ENCODE measurements at regions not wholly inside any gene's neighbourhood (a gene's known extent, or its start where the extent isn't known, plus 50 kb on each side); places are given as distances from the start of the nearest gene placed in this dataset.

DNA sequence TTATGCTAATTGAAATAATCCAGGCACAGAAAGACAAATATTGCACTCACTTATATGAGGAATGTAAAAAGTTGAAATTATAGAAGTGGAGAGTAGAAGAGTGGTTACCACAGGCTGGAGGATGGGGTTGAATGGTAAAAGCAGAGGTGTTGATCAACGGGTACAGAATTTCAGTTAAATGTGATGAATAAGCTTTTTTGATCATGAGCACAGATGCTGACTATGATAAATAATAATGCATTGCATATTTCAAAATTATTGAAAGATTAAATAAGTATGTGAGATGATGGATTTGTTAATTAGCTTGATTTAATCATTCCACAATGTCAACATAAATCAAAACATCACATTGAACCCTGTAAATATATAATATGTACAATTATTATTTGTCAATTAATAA, 213.1 kb downstream of the DCAF12L2 start:
- Histone ChIP-seq H4K20me1 (ENCODE audit: control insufficient read depth, insufficient read depth, low read depth, low read length) (no peaks in the 10 kb centered on the region), H3K27me3 (ENCODE audit: control insufficient read depth, low read length) (no peaks in the 10 kb centered on the region), H3K9me2 (replicated peaks; ENCODE audit: control insufficient read depth, low read length) (no peaks in the 10 kb centered on the region), H3K9me3 (ENCODE audit: control insufficient read depth, insufficient read depth, low read length) (no peaks in the 10 kb centered on the region), H3K4me3 (ENCODE audit: low read length) (no peak overlapping the region), H3K27ac (ENCODE audit: low read depth, low read length) (no peak overlapping the region), H3K4me2 (ENCODE audit: low read length) (no peak overlapping the region), H3K79me2 (ENCODE audit: control insufficient read depth, low read length) (no peaks in the 10 kb centered on the region), H3F3A (ENCODE audit: control insufficient read depth, insufficient read depth) (no peaks in the 10 kb centered on the region), H3K36me3 (ENCODE audit: control insufficient read depth, low read length) (no peaks in the 10 kb centered on the region), H3K4me1 (ENCODE audit: control insufficient read depth, low read length) (no peaks in the 10 kb centered on the region)
- TF ChIP-seq CTCF (IDR thresholded peaks at IDR 0.05; ENCODE audit: low read depth, low read length, poor library complexity, severe bottlenecking) (no peak), EZH2phosphoT487 (IDR thresholded peaks at IDR 0.05; ENCODE audit: borderline replicate concordance, low read length) (no peak)

- no peaks in the 10 kb centered on the region for H3K9me3 ChIP-seq (ENCODE audit: control insufficient read depth, insufficient read depth, low read length)
- H3K27me3 ChIP-seq (ENCODE audit: control insufficient read depth, low read length): no peaks in the 10 kb centered on the region
- no peaks in the 10 kb centered on the region for H4K20me1 ChIP-seq (ENCODE audit: control insufficient read depth, insufficient read depth, low read depth, low read length)
- H3K4me1 ChIP-seq (ENCODE audit: control insufficient read depth, low read length): no peaks in the 10 kb centered on the region
- H3K4me2 ChIP-seq (ENCODE audit: low read length): no peak overlapping the region
- no peaks in the 10 kb centered on the region for H3K79me2 ChIP-seq (ENCODE audit: control insufficient read depth, low read length)
- TF ChIP-seq CTCF (IDR thresholded peaks at IDR 0.05; ENCODE audit: low read depth, low read length, poor library complexity, severe bottlenecking): no peak
- no peak for TF ChIP-seq EZH2phosphoT487 (IDR thresholded peaks at IDR 0.05; ENCODE audit: borderline replicate concordance, low read length)
- no peaks in the 10 kb centered on the region for H3K36me3 ChIP-seq (ENCODE audit: control insufficient read depth, low read length)
- H3K4me3 ChIP-seq (ENCODE audit: low read length): no peak overlapping the region
- H3K9me2 ChIP-seq (replicated peaks; ENCODE audit: control insufficient read depth, low read length): no peaks in the 10 kb centered on the region
- no peaks in the 10 kb centered on the region for H3F3A ChIP-seq (ENCODE audit: control insufficient read depth, insufficient read depth)
- no peak overlapping the region for H3K27ac ChIP-seq (ENCODE audit: low read depth, low read length)
Measured at GRCh38 chrX:125953814-125954213, 212.3 kb downstream of the DCAF12L2 start.

GRCh38 chrX:125954236-125954635, 211.9 kb downstream of the DCAF12L2 start:
- no peaks in the 10 kb centered on the region for H4K20me1 ChIP-seq (ENCODE audit: control insufficient read depth, insufficient read depth, low read depth, low read length)
- H3K9me3 ChIP-seq (ENCODE audit: control insufficient read depth, insufficient read depth, low read length): no peaks in the 10 kb centered on the region
- H3K9me2 ChIP-seq (replicated peaks; ENCODE audit: control insufficient read depth, low read length): no peaks in the 10 kb centered on the region
- H3K79me2 ChIP-seq (ENCODE audit: control insufficient read depth, low read length): no peaks in the 10 kb centered on the region
- no peaks in the 10 kb centered on the region for H3K27me3 ChIP-seq (ENCODE audit: control insufficient read depth, low read length)
- H3K4me2 ChIP-seq (ENCODE audit: low read length): no peak overlapping the region
- no peaks in the 10 kb centered on the region for H3F3A ChIP-seq (ENCODE audit: control insufficient read depth, insufficient read depth)
- no peaks in the 10 kb centered on the region for H3K36me3 ChIP-seq (ENCODE audit: control insufficient read depth, low read length)
- H3K4me3 ChIP-seq (ENCODE audit: low read length): no peak overlapping the region
- H3K27ac ChIP-seq (ENCODE audit: low read depth, low read length): no peak overlapping the region
- no peaks in the 10 kb centered on the region for H3K4me1 ChIP-seq (ENCODE audit: control insufficient read depth, low read length)
- TF ChIP-seq CTCF (IDR thresholded peaks at IDR 0.05; ENCODE audit: low read depth, low read length, poor library complexity, severe bottlenecking) (no peak), EZH2phosphoT487 (IDR thresholded peaks at IDR 0.05; ENCODE audit: borderline replicate concordance, low read length) (no peak)

- Histone ChIP-seq H3K4me1 (ENCODE audit: control insufficient read depth, low read length) (no peaks in the 10 kb centered on the region), H3K36me3 (ENCODE audit: control insufficient read depth, low read length) (no peaks in the 10 kb centered on the region), H3K27ac (ENCODE audit: low read depth, low read length) (no peak overlapping the region), H3K4me2 (ENCODE audit: low read length) (no peak overlapping the region), H3F3A (ENCODE audit: control insufficient read depth, insufficient read depth) (no peaks in the 10 kb centered on the region), H3K4me3 (ENCODE audit: low read length) (no peak overlapping the region), H3K9me3 (ENCODE audit: control insufficient read depth, insufficient read depth, low read length) (no peaks in the 10 kb centered on the region), H3K79me2 (ENCODE audit: control insufficient read depth, low read length) (no peaks in the 10 kb centered on the region), H3K9me2 (replicated peaks; ENCODE audit: control insufficient read depth, low read length) (no peaks in the 10 kb centered on the region), H3K27me3 (ENCODE audit: control insufficient read depth, low read length) (no peaks in the 10 kb centered on the region), H4K20me1 (ENCODE audit: control insufficient read depth, insufficient read depth, low read depth, low read length) (no peaks in the 10 kb centered on the region)
- TF ChIP-seq EZH2phosphoT487 (IDR thresholded peaks at IDR 0.05; ENCODE audit: borderline replicate concordance, low read length): no peak
Measured at GRCh38 chrX:125977851-125978250, 188.2 kb downstream of the DCAF12L2 start.
